ENCODE measurements at regions not wholly inside any gene's neighbourhood (a gene's known extent, or its start where the extent isn't known, plus 50 kb on each side); places are given as distances from the start of the nearest gene placed in this dataset.
"Not testable (repeated sequence)": the region's sequence is repeated elsewhere in the genome, so short reads cannot be mapped to it uniquely, and the experiment has no call there.

GRCh38 chr10:101280511-101280910, 51.2 kb upstream of the LBX1 start:
- H3K27me3 Mint-ChIP-seq = peaks cover 30 to 52% of the 10 kb centered on the region in 2 donors
- Histone ChIP-seq H3K27me3 (ENCODE audit: insufficient read depth, low read length, poor library complexity, severe bottlenecking) (peaks cover 29% of the 10 kb centered on the region), H3K27ac (ENCODE audit: low read depth, low read length) (no peak overlapping the region), H3K4me1 (ENCODE audit: insufficient read depth, low read length) (no peaks in the 10 kb centered on the region), H3K4me3 (ENCODE audit: low read length) (no peak overlapping the region), H3K36me3 (ENCODE audit: insufficient read depth, low read length) (no peaks in the 10 kb centered on the region), H3K9me3 (ENCODE audit: low read length) (no peaks in the 10 kb centered on the region)
- H3K4me1 Mint-ChIP-seq = peaks cover 1 to 15% (median 7%) of the 10 kb centered on the region in 3 donors
- ChIA-PET POLR2A (no interaction called here), CTCF (no interaction called here)
- H3K9me3 Mint-ChIP-seq = no peaks in the 10 kb centered on the region
- DNase-seq = no peak
- no peak overlapping the region for H3K27ac Mint-ChIP-seq
- H3K36me3 Mint-ChIP-seq = no peaks in the 10 kb centered on the region
- H3K4me3 Mint-ChIP-seq = no peak overlapping the region

- CTCF ChIA-PET; H3K36me3 Mint-ChIP-seq; H3K27ac Mint-ChIP-seq; H3K4me1 ChIP-seq (ENCODE audit: insufficient read depth, low read length); H3K36me3 ChIP-seq (ENCODE audit: insufficient read depth, low read length); DNase-seq; H3K9me3 ChIP-seq (ENCODE audit: low read length); H3K9me3 Mint-ChIP-seq; H3K4me3 ChIP-seq (ENCODE audit: low read length); H3K4me3 Mint-ChIP-seq; H3K27ac ChIP-seq (ENCODE audit: low read depth, low read length); POLR2A ChIA-PET: not testable (repeated sequence)
- peaks cover 30% of the 10 kb centered on the region for H3K27me3 ChIP-seq (ENCODE audit: insufficient read depth, low read length, poor library complexity, severe bottlenecking)
- peaks cover 30 to 56% of the 10 kb centered on the region in 2 donors for H3K27me3 Mint-ChIP-seq
- peaks cover 1 to 19% (median 7%) of the 10 kb centered on the region in 3 donors for H3K4me1 Mint-ChIP-seq
These were observed 51.7 kb upstream of the LBX1 start for GRCh38 chr10:101280921-101281320.

GRCh38 chr10:101282947-101283346, 53.7 kb upstream of the LBX1 start:
- Histone ChIP-seq H3K27me3 (ENCODE audit: insufficient read depth, low read length, poor library complexity, severe bottlenecking) (peaks cover 43% of the 10 kb centered on the region), H3K4me3 (ENCODE audit: low read length) (no peak overlapping the region), H3K27ac (ENCODE audit: low read depth, low read length) (no peak overlapping the region), H3K9me3 (ENCODE audit: low read length) (no peaks in the 10 kb centered on the region), H3K4me1 (ENCODE audit: insufficient read depth, low read length) (no peaks in the 10 kb centered on the region), H3K36me3 (ENCODE audit: insufficient read depth, low read length) (no peaks in the 10 kb centered on the region)
- Mint-ChIP-seq H3K36me3 (no peaks in the 10 kb centered on the region), H3K27ac (no peak overlapping the region), H3K4me3 (no peak overlapping the region), H3K4me1 (peaks cover 1 to 20% (median 7%) of the 10 kb centered on the region in 3 donors), H3K9me3 (no peaks in the 10 kb centered on the region), H3K27me3 (peaks cover 45 to 74% of the 10 kb centered on the region in 2 donors)
- CTCF ChIA-PET = no interaction called here
- POLR2A ChIA-PET = no interaction called here
- no peak for DNase-seq

GRCh38 chr10:101283762-101284100, 54.5 kb upstream of the LBX1 start:
- Histone ChIP-seq H3K4me1 (ENCODE audit: insufficient read depth, low read length) (no peaks in the 10 kb centered on the region), H3K36me3 (ENCODE audit: insufficient read depth, low read length) (no peaks in the 10 kb centered on the region), H3K4me3 (ENCODE audit: low read length) (no peak overlapping the region), H3K27ac (ENCODE audit: low read depth, low read length) (no peak overlapping the region), H3K9me3 (ENCODE audit: low read length) (no peaks in the 10 kb centered on the region), H3K27me3 (ENCODE audit: insufficient read depth, low read length, poor library complexity, severe bottlenecking) (peaks cover 51% of the 10 kb centered on the region)
- Mint-ChIP-seq H3K9me3 (no peaks in the 10 kb centered on the region), H3K4me3 (no peak overlapping the region), H3K27ac (no peak overlapping the region), H3K36me3 (no peaks in the 10 kb centered on the region), H3K27me3 (peaks cover 48 to 78% of the 10 kb centered on the region in 2 donors), H3K4me1 (peaks cover 1 to 20% (median 7%) of the 10 kb centered on the region in 3 donors)
- ChIA-PET POLR2A (no interaction called here), CTCF (no interaction called here)
- DNase-seq = no peak

- no peaks in the 10 kb centered on the region for H3K36me3 ChIP-seq (ENCODE audit: insufficient read depth, low read length)
- H3K4me1 ChIP-seq (ENCODE audit: insufficient read depth, low read length) = no peaks in the 10 kb centered on the region
- Mint-ChIP-seq H3K27me3 (peaks cover 49 to 78% of the 10 kb centered on the region in 2 donors), H3K27ac (peak overlapping the region in 1 of 8 donors; percentile 87), H3K9me3 (no peaks in the 10 kb centered on the region), H3K4me3 (peak overlapping the region in 3 of 7 donors; percentile 11 to 62 (median 23)), H3K36me3 (no peaks in the 10 kb centered on the region), H3K4me1 (peaks cover 1 to 20% (median 7%) of the 10 kb centered on the region in 3 donors)
- ChIA-PET POLR2A (no interaction called here), CTCF (interaction anchor here (1.4 kb wide), 1 partner anchor 9 kb away, joined by 3 read pairs; no protein-coding TSS in a partner anchor)
- H3K4me3 ChIP-seq (ENCODE audit: low read length) = no peak overlapping the region
- no peak overlapping the region for H3K27ac ChIP-seq (ENCODE audit: low read depth, low read length)
- H3K9me3 ChIP-seq (ENCODE audit: low read length) = no peaks in the 10 kb centered on the region
- no peak for DNase-seq
- peaks cover 53% of the 10 kb centered on the region for H3K27me3 ChIP-seq (ENCODE audit: insufficient read depth, low read length, poor library complexity, severe bottlenecking)
These were observed 55.0 kb upstream of the LBX1 start for GRCh38 chr10:101284101-101284743.

- no peaks in the 10 kb centered on the region for H3K9me3 Mint-ChIP-seq
- no peaks in the 10 kb centered on the region for H3K36me3 Mint-ChIP-seq
- peak overlapping the region in 1 of 8 donors; percentile 87 for H3K27ac Mint-ChIP-seq
- H3K36me3 ChIP-seq (ENCODE audit: insufficient read depth, low read length) = no peaks in the 10 kb centered on the region
- no peaks in the 10 kb centered on the region for H3K9me3 ChIP-seq (ENCODE audit: low read length)
- peaks cover 55 to 84% of the 10 kb centered on the region in 2 donors for H3K27me3 Mint-ChIP-seq
- H3K4me1 Mint-ChIP-seq = peaks cover 1 to 20% (median 7%) of the 10 kb centered on the region in 3 donors
- no peaks in the 10 kb centered on the region for H3K4me1 ChIP-seq (ENCODE audit: insufficient read depth, low read length)
- ChIA-PET CTCF (interaction anchor here (1.1 to 1.4 kb wide), 2 partner anchors 8 to 71 kb away, joined by 3 to 7 read pairs; no protein-coding TSS in a partner anchor), POLR2A (no interaction called here)
- no peak overlapping the region for H3K4me3 ChIP-seq (ENCODE audit: low read length)
- DNase-seq = no peak
- peaks cover 57% of the 10 kb centered on the region for H3K27me3 ChIP-seq (ENCODE audit: insufficient read depth, low read length, poor library complexity, severe bottlenecking)
- H3K27ac ChIP-seq (ENCODE audit: low read depth, low read length) = no peak overlapping the region
- H3K4me3 Mint-ChIP-seq = peak overlapping the region in 1 of 7 donors; percentile 37
These were observed 55.6 kb upstream of the LBX1 start for GRCh38 chr10:101284744-101285463.

GRCh38 chr10:101285519-101286070, 56.3 kb upstream of the LBX1 start:
- ChIA-PET POLR2A (no interaction called here), CTCF (interaction anchor here (1.1 to 7.7 kb wide), 3 partner anchors 8 to 72 kb away, joined by 3 to 69 read pairs (median 7); no protein-coding TSS in a partner anchor)
- no peaks in the 10 kb centered on the region for H3K36me3 Mint-ChIP-seq
- Histone ChIP-seq H3K27me3 (ENCODE audit: insufficient read depth, low read length, poor library complexity, severe bottlenecking) (peaks cover 64% of the 10 kb centered on the region), H3K36me3 (ENCODE audit: insufficient read depth, low read length) (no peaks in the 10 kb centered on the region), H3K4me3 (ENCODE audit: low read length) (no peak overlapping the region), H3K27ac (ENCODE audit: low read depth, low read length) (no peak overlapping the region), H3K9me3 (ENCODE audit: low read length) (no peaks in the 10 kb centered on the region), H3K4me1 (ENCODE audit: insufficient read depth, low read length) (no peaks in the 10 kb centered on the region)
- no peaks in the 10 kb centered on the region for H3K9me3 Mint-ChIP-seq
- peaks cover 62 to 90% of the 10 kb centered on the region in 2 donors for H3K27me3 Mint-ChIP-seq
- peaks cover 4 to 24% (median 7%) of the 10 kb centered on the region in 3 donors for H3K4me1 Mint-ChIP-seq
- peak overlapping the region in 1 of 8 donors; percentile 47 for H3K27ac Mint-ChIP-seq
- DNase-seq = no peak
- H3K4me3 Mint-ChIP-seq = no peak overlapping the region
